Hepatocyte (in vitro differentiated cells): ENCODE measurements at regions not wholly inside any gene's neighbourhood (a gene's known extent, or its start where the extent isn't known, plus 50 kb on each side); places are given as distances from the start of the nearest gene placed in this dataset.

Experiments used
- DNase-seq: peaks from one replicate; pipeline ENCODE4 v3.0.0-alpha.2; 2016; ENCODE audit warnings: low spot score
- H2AFZ ChIP-seq: fragments of 200-600 bp; sonication (generic); 2 replicates; pipeline ENCODE4 v1.6.0; 2016; ENCODE audit warnings: antibody characterized with exemption, mild to moderate bottlenecking
- H3K27ac ChIP-seq: fragments of 200-600 bp; sonication (generic); 2 replicates; pipeline ENCODE4 v1.5.1; 2016; ENCODE audit warnings: mild to moderate bottlenecking
- H3K27me3 ChIP-seq: fragments of 200-600 bp; sonication (generic); 2 replicates; pipeline ENCODE4 v1.6.1; 2016
- H3K36me3 ChIP-seq: fragments of 200-600 bp; sonication (generic); replicated peaks from 2 replicates; pipeline ENCODE4 v1.5.1; 2016; ENCODE audit warnings: low read depth; ENCODE audit not compliant: insufficient read depth
- H3K4me1 ChIP-seq: fragments of 200-600 bp; sonication (generic); 2 replicates; pipeline ENCODE4 v1.5.1; 2016; ENCODE audit warnings: mild to moderate bottlenecking, moderate library complexity; ENCODE audit not compliant: insufficient read depth
- H3K4me2 ChIP-seq: fragments of 200-600 bp; sonication (generic); 2 replicates; pipeline ENCODE4 v1.6.0; 2016
- H3K4me3 ChIP-seq: fragments of 200-600 bp; sonication (generic); 2 replicates; pipeline ENCODE4 v1.5.1; 2016; ENCODE audit warnings: mild to moderate bottlenecking
- H3K79me2 ChIP-seq: fragments of 200-600 bp; sonication (generic); 2 replicates; pipeline ENCODE4 v1.6.0; 2017; ENCODE audit warnings: mild to moderate bottlenecking
- H3K9me2 ChIP-seq: fragments of 200-600 bp; sonication (generic); replicated peaks from 2 replicates; pipeline ENCODE4 v1.6.0; 2017; ENCODE audit warnings: mild to moderate bottlenecking; ENCODE audit not compliant: insufficient read depth
- H3K9me3 ChIP-seq: fragments of 200-600 bp; sonication (generic); 2 replicates; pipeline ENCODE4 v1.5.1; 2016; ENCODE audit warnings: low read depth, mild to moderate bottlenecking
- H4K20me1 ChIP-seq: fragments of 200-600 bp; sonication (generic); 2 replicates; pipeline ENCODE4 v1.6.0; 2016; ENCODE audit warnings: mild to moderate bottlenecking; ENCODE audit not compliant: insufficient read depth, poor library complexity, severe bottlenecking
- EZH2 ChIP-seq: fragments of 200-600 bp; sonication (generic); IDR thresholded peaks from 2 replicates; pipeline ENCODE4 v1.6.1; 2016; ENCODE audit warnings: antibody characterized with exemption, mild to moderate bottlenecking, borderline replicate concordance
- EZH2phosphoT487 ChIP-seq: fragments of 200-600 bp; sonication (generic); IDR thresholded peaks from one replicate; pipeline ENCODE4 v1.6.1; 2018; ENCODE audit warnings: antibody characterized with exemption, mild to moderate bottlenecking, low read depth, moderate library complexity; ENCODE audit not compliant: unreplicated experiment, severe bottlenecking
- WGBS: methylation state at CpG from one replicate; pipeline ENCODE4 v1.1.6; 2016; ENCODE audit warnings: low lambda C conversion rate; ENCODE audit errors: missing lambda C conversion rate; 5-methylcytosine and 5-hydroxymethylcytosine counted together
- TF ChIP-seq, protein P1 (sequence below): fragments of 200-600 bp; sonication (generic); IDR thresholded peaks from 2 replicates; pipeline ENCODE4 v1.5.1; 2016; ENCODE audit warnings: antibody characterized with exemption, mild to moderate bottlenecking; ENCODE audit not compliant: poor library complexity

DNA sequence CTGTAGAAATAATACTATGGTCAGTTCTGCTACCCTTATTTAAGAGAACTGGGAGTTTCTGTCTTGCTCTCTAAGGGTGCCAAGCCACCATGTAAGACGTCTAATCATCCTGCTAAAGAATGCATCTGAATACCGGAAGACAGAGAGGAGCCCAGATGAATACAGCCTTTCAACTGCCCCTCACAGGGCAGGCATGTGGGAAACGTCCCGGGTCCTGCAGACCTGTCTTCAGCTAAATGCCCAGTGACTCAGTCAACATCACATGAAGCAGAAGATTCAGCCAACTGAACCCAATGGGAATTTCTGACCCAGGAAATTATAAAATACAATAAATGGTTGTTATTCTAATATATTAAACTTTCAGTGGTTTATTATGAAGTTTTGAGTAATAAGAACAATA is 2141.0 kb upstream of the AGA start:
- 53% methylated on average over 4 of the region's 4 CpGs for WGBS
- no peaks in the 10 kb centered on the region for H3K9me3 ChIP-seq
- TF ChIP-seq EZH2phosphoT487 (no peak), EZH2 (no peak)
- TF ChIP-seq, protein P1, sequence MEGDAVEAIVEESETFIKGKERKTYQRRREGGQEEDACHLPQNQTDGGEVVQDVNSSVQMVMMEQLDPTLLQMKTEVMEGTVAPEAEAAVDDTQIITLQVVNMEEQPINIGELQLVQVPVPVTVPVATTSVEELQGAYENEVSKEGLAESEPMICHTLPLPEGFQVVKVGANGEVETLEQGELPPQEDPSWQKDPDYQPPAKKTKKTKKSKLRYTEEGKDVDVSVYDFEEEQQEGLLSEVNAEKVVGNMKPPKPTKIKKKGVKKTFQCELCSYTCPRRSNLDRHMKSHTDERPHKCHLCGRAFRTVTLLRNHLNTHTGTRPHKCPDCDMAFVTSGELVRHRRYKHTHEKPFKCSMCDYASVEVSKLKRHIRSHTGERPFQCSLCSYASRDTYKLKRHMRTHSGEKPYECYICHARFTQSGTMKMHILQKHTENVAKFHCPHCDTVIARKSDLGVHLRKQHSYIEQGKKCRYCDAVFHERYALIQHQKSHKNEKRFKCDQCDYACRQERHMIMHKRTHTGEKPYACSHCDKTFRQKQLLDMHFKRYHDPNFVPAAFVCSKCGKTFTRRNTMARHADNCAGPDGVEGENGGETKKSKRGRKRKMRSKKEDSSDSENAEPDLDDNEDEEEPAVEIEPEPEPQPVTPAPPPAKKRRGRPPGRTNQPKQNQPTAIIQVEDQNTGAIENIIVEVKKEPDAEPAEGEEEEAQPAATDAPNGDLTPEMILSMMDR = no peak

DNA sequence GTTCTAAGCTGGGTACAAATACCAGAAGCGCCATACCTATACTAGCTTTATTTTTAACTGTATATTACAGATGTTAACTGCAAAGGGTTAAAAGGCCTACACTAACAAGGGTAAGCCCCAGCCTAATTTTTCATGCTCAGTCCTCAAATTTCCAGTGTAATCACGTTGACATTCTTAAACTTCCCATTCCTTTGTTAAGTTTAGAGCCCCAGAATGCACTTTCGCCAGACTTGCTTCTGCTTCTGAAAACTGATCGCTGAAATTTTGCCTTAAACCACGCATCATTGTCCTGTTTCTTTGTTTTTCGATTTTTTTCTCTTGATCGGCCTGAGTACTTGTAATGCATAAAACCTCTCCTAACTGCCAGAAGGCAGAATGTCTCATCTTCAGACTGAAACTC is 2141.9 kb upstream of the AGA start:
- Histone ChIP-seq H2AFZ (no peak overlapping the region), H3K4me3 (no peak overlapping the region), H3K9me2 (no peaks in the 10 kb centered on the region), H4K20me1 (no peaks in the 10 kb centered on the region), H3K4me2 (no peak overlapping the region), H3K36me3 (no peaks in the 10 kb centered on the region), H3K9me3 (no peaks in the 10 kb centered on the region), H3K4me1 (no peaks in the 10 kb centered on the region), H3K27ac (no peak overlapping the region), H3K27me3 (no peaks in the 10 kb centered on the region), H3K79me2 (no peaks in the 10 kb centered on the region)
- WGBS = 27% methylated on average over 7 of the region's 7 CpGs
- TF ChIP-seq, protein P1 = no peak
- TF ChIP-seq EZH2 (no peak), EZH2phosphoT487 (no peak)
- DNase-seq = no peak

More for the DNA sequence above, 2141.0 kb upstream of the AGA start:
- H3K4me3 ChIP-seq = no peak overlapping the region
- no peaks in the 10 kb centered on the region for H3K4me1 ChIP-seq
- H3K4me2 ChIP-seq = no peak overlapping the region
- no peaks in the 10 kb centered on the region for H3K79me2 ChIP-seq
- DNase-seq = no peak
- no peak overlapping the region for H2AFZ ChIP-seq
- no peaks in the 10 kb centered on the region for H3K27me3 ChIP-seq
- no peaks in the 10 kb centered on the region for H3K36me3 ChIP-seq
- no peaks in the 10 kb centered on the region for H4K20me1 ChIP-seq
- H3K27ac ChIP-seq = no peak overlapping the region
- no peaks in the 10 kb centered on the region for H3K9me2 ChIP-seq

DNA sequence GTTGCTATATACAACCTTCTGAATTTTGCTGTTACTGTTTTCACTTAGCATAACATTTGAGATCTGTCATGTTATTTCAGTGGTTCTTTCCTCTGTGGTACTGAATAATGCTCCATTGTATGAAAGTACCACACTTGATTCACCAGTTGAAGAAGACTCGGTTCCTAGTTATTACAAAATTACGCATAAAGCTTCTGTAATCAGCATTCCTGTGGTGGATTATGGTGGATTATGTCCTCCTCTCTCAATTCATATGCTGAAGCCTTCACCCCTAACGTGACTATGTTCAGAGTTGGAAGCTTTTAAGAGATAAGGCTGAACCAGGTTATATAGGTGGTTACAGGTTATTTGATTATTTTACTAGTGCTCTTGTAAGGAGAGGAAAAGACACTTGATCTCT is 2143.5 kb upstream of the AGA start:
- no peaks in the 10 kb centered on the region for H4K20me1 ChIP-seq
- no peaks in the 10 kb centered on the region for H3K4me1 ChIP-seq
- H3K36me3 ChIP-seq = no peaks in the 10 kb centered on the region
- no peak overlapping the region for H3K4me2 ChIP-seq
- no peaks in the 10 kb centered on the region for H3K9me3 ChIP-seq
- no peak overlapping the region for H3K4me3 ChIP-seq
- no peak overlapping the region for H2AFZ ChIP-seq
- no peaks in the 10 kb centered on the region for H3K27me3 ChIP-seq
- no peaks in the 10 kb centered on the region for H3K9me2 ChIP-seq
- TF ChIP-seq EZH2 (no peak), EZH2phosphoT487 (no peak)
- TF ChIP-seq, protein P1 = no peak
- 83% methylated on average over 3 of the region's 3 CpGs for WGBS
- no peaks in the 10 kb centered on the region for H3K79me2 ChIP-seq
- no peak for DNase-seq
- H3K27ac ChIP-seq = no peak overlapping the region

DNA sequence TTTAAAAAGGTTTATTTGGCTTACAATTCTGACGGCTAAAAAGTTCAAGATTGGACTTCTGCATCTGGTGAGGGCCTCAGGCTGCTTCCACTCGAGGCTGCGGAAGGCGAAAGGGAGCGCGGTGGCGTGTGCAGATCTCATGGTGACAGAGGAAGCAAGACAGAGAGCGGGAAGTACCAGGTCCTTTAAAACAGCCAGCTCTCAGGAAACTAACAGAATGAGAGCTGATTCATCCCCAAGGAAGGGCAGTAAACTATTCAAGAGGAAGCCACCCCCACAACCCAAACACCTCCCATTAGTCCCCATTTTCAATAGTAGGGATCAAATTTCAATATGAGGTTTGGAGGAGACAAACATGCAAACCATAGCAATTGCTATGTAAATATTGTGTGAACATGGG is 2144.2 kb upstream of the AGA start:
- no peak overlapping the region for H2AFZ ChIP-seq
- TF ChIP-seq, protein P1 = no peak
- TF ChIP-seq EZH2phosphoT487 (no peak), EZH2 (no peak)
- 91% methylated on average over 8 of the region's 8 CpGs for WGBS

More for the DNA sequence above, 2144.2 kb upstream of the AGA start:
- Histone ChIP-seq H3K27ac (no peak overlapping the region), H3K4me2 (no peak overlapping the region), H3K4me1 (no peaks in the 10 kb centered on the region), H3K36me3 (no peaks in the 10 kb centered on the region), H3K27me3 (no peaks in the 10 kb centered on the region), H3K9me2 (no peaks in the 10 kb centered on the region), H4K20me1 (no peaks in the 10 kb centered on the region), H3K4me3 (no peak overlapping the region), H3K79me2 (no peaks in the 10 kb centered on the region), H3K9me3 (no peaks in the 10 kb centered on the region)
- DNase-seq = no peak
